Daoy (cell line): ENCODE measurements at regions not wholly inside any gene's neighbourhood (a gene's known extent, or its start where the extent isn't known, plus 50 kb on each side); places are given as distances from the start of the nearest gene placed in this dataset.

Source experiments
- DNase-seq: peaks from one replicate; pipeline ENCODE4 v3.0.0-alpha.2; 2015; ENCODE audit warnings: low read depth

DNA sequence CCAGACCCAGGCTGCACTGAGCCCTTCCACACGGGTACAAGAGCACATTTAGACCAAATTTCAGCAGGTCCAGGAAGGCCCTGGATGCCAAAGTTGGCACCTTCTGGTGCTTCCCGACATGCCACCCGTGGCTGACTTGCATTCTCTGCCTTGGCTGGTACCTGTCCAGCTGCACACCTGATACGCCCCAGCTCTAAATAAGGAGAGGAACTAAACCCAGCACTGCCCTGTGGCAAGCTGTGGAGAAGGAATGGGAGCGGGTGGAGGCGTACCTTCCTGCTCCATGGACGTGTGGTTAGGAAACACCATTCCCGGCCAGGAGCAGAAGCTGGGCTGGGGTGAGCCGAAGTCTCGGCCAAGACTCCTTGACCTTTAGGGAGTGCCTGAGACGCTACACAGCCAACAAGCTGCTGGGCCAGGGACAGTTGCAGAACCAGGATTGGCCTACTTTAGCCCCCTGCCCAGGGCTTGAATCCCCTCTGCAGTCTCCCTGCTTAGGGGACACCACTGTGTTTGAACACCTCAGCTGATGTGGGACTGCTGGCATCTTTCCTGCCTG lies 86.5 kb upstream of the TAF1B start:
- DNase-seq, result no peak

DNA sequence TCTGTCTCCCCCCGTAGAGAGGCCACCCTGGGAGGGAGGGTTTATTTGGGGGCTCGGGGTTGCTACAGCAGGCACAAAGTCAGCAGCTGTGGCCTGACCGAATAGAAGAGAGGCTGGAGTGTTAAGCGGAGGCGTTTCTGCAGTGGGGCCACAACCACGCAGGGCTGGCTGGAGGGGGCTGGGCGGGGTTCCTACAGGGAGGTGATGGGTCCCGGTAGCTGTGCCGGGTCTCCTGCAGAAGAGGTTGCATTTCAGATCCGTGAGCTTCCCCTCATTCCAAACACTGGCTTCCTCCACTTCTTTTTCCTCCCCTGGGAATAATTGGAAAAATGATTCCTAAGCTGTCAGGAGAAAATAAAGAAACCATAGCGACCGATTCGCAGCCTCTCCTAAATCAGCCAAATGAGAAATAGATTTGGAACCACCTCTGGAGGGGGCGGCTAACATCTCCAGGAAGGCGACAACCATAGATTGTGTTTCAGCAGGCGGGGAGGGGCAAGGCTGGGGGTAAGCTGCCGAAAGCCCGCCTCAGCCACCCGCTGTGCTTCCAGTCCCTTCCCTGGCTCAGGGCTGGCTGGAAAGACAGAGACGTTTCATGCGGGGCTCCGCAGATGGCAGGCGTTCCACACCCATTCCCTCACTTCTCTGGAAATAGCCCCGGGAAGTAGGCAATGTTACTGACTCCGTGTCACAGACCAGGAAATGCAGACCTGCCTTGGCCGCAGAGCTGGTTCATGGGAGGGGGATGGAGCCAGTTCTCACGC lies 85.6 kb upstream of the TAF1B start:
- DNase-seq, result peak; percentile 45

DNA sequence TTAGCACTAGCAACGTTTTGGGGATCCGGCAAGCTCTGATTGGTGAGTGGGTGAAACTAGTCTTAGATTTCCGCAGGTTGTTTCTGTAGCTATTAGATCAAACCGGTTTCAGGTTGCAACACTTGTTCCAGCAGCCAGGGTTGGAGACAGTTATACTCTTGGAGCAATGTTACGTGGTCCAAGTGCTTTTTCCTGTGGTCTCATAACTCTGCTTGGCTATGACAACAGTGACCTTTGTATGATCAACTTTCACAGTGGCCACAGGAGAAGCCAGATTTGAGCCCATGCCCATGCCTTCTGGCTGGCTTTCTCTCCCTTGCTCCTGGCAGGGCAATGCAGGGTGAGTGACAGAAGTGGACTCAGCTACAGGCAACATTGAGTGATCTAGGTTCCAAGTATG lies 84.5 kb upstream of the TAF1B start:
- DNase-seq, result no peak

DNA sequence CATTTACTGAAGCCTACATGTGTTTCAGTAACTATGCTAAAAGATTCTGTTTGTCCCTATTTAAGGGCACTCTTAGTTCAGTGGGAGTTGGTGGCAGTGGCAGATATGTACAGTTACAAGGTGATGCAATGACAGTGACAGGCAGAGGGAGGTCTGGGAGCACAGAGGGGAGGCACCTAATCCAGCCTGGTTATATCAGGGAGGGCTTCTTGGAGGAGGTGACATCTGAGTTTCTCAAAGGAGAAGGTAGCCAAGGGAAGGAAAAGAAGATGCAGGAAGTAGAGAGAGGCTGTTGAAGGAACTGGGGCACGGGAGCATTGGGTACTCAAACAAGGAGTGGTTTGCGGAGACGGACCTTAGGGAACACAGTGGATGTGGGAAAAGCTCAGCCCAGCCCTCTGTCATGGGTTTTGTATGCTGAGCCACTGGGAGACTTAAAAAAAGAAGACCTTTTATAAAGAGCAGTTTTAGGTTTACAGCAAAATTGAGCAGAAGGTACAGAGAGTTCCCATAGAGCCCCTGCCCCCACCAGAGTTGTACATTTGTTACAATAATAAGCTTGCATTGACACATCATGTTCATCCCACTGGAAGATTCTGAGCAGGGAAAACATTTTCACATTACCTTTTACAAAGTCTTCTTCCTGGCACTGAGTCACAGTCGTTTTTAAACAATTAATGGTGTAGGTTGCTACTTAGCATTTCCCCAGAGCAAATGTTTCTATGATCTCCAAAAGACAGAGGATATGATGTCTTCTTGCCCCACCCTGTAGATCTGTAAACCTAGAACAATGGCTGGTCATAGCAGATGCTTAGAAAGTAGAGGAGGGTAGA lies 83.0 kb upstream of the TAF1B start:
- DNase-seq, result no peak

GRCh38 chr2:9760902-9761228 lies 82.4 kb upstream of the TAF1B start:
- no peak for DNase-seq

DNA sequence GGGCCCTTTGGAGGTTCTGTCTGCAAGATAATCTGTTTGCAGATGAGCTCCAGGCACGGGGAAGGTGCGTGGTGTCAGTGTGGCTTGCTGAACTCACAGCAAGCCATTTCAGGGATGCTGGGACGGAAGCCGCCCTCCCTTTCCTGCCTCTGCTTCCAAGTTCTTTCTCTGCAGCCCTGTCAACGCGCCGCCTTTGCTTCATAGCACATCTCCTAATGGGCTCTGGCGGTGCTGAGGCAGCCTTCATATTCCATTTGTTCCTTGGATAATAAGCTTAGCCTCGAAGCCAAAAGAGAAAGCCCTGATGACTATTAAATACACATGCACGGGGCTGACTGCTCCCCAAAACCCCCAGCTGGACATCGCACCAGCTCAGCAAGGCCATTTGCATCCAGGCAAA lies 81.7 kb upstream of the TAF1B start:
- no peak for DNase-seq

DNA sequence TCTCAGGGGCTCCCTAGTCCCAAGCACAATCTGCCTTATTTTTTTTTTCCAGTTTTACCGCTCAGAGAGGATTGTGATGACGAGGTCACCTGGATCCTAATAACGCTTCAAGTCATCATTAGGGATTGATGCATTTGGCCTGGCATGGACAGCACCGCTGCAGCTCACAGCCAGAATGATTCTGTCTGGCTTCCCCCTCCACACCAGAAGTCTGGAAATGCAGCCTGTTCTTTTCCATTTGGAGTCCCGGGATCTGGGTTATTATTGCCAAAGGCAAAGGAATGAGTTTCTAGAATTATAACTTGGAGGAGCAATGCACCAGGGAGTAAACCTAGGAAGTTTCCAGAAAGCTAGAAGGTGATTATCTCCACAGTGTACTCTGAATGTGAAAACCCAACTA lies 81.1 kb upstream of the TAF1B start:
- DNase-seq, result no peak

GRCh38 chr2:9762941-9763340 lies 80.3 kb upstream of the TAF1B start:
- no peak for DNase-seq

DNA sequence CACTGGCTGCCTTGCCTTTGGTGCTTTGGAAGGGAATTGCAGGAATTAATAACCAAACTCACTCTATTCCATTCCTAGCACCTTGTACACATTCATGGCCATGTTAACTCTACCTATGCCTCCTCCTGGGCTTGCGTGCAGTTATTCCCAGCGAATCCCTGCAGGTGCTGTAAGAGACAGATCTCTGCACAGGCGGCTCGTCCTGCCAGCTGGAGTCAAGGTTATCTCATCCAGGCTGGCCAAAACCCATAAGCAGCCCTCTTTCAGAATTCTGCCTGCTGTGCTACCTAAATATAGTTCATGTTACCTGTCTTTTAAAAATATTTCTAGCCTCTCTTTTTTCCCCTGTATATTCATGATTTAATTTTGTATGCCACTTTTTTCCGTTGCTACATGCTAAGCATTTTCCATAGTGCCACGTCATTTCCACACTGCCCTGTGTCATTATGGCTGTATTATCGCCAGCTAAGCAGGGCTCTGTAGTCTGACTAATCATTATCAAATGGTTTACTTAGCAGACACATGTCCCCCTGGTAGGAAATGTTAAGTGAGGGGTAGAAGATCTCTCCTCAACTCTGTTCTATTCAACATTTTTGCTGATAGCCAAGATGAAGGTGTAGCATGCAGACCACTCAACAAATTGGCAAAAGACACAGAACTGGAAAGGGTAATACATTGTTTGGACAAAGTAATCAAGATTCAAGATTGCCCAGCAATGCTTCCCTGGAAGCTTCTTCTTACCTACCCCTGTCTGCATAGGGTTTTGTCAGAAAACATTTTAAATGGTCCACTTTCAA lies 79.7 kb upstream of the TAF1B start:
- DNase-seq, result peak; percentile 60

DNA sequence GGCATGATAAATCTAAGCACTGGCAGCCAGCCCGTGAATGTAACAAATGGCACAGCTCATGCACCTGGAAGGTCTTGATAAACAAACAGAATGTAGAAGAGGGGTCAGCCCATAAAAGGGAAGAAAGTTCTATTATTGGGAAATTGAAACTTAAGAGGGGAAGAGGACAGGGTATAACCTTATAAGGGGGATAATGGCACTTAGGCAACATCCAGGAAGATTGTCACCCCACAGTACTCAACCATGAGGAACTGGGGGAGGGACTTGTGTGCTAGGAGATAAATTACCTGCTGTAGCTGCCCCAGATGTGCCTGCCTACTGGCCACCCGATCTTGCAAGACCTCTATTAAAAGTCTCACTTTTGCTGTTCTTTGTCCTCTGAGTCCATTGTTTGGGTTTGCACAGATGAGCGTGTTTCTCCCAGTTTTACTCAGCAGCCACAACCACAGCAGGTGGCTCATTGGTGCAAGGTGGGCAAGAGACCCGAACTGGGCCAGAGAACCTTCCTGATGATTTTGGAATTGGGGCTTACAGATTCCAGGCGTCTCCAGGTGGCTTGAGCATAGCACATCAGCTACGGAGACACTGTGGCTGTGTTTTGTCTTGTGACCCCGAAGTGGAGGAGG lies 79.0 kb upstream of the TAF1B start:
- no peak for DNase-seq

DNA sequence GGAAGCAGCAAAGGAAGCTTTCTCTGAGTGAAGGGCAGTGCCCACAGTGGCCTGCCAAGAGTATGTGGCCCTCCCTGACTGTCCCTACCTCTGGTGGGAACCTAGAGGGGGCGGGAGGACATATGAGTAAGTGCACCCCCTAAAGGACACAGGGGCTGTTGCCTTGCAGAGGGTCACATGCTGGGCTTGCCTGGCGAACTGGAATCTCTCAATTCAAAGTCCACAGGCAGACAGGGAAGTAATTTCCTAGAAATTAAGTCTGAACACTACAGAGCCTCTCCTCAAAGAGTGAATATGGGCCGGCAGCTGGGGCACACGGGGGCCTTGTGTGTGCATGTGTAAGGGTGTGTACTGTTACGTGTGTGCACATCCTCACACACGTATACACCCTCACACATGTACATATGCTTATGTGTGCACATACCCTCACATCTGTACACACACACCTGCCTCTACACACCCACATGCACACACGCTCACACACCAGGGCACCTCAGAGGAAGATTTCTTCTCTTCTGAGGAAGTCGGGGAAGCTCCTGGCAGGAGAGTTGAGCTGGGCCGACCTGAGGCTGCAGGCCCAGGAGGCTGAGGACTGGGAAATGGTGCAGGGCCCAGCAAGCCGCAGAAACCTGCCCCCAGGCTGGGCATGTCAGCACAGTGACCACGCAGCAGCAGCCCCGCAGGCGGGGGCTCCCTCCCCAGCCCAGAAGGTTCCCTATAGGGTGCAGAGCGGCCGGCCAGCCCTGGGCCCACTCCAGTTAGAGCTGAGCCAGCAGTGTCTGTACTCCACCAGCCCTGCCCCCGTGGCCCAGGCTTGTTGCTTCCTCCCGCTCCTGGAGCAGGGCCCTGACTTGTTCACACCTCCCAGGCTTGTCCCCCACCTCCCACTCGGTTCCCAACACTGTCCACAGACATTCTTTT lies 77.4 kb upstream of the TAF1B start:
- no peak for DNase-seq

GRCh38 chr2:9767656-9768281 lies 75.5 kb upstream of the TAF1B start:
- DNase-seq, result no peak

GRCh38 chr2:9768388-9768787 lies 74.9 kb upstream of the TAF1B start:
- DNase-seq, result peak; percentile 50

- DNase-seq, result peak; percentile 65
Observed at GRCh38 chr2:9769171-9770005, 73.9 kb upstream of the TAF1B start.

DNA sequence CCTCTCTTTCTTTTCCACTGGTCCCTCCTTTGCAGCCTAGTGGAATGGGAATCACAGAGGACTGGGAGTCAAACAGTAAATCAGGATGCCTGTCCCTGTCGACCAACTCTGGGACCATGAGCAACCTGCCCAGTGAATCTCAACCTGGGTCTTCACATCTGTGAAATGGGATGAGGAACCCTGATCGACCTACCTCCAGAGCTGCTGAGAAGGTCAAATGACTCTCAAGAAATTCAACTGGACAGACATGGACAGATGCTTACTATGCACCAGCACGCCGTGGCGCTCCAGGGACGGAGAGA lies 73.3 kb upstream of the TAF1B start:
- DNase-seq, result no peak

DNA sequence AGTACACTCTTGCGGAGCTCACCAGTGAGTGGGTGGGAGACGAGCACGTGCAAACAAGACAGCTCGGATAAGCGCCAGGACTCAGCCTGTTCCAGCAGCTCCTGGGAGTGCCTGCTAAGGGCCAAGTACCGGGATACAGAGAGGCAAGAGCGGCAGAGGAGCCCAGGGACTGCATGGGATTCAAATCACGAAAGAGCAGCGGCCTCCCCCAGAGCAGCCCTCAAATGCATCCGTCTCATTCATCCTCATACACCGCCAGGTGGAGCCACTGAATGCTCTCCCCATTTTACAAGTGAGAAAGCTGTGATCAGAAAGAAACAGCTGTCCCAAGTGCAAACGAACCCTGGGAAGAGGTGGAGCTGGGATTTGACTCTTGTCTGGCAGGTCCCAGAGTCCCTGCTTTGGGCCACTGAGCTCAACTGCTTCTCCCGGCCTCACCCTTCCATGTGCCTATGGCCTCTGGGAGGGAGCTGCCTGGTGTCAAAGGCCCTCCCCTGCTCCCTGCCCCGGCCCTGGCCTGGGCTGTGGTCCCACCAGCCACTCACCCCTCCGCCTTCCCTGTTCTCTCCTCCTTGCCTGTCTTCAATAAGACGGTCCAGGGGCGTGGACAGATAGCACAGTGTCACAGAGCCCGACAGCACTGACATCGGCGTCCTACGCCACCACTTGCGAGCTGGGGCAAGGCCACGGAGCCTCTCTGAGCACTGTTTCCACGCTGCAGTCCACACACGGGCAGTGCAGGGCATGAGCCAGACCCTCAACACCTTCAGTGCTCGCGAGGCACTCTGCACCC lies 72.8 kb upstream of the TAF1B start:
- DNase-seq, result peak; percentile 82

DNA sequence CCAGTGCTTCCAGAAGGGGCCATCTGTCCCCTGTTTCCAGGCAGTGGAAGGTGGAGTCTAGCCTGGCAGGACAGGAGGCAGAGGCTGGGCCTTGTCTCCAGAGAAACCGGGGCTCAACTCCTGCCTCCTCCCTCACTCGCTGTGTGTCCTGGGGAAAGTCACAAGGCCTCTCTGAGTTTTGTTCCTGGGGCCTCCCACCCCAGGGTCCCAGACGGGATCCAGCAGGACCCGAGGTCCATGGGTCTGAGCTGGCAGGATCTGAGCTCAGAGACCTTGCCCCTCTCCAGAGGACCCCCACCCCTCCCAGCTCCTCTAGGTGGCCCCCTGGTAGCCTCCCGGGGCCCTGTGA lies 72.2 kb upstream of the TAF1B start:
- DNase-seq, result no peak

DNA sequence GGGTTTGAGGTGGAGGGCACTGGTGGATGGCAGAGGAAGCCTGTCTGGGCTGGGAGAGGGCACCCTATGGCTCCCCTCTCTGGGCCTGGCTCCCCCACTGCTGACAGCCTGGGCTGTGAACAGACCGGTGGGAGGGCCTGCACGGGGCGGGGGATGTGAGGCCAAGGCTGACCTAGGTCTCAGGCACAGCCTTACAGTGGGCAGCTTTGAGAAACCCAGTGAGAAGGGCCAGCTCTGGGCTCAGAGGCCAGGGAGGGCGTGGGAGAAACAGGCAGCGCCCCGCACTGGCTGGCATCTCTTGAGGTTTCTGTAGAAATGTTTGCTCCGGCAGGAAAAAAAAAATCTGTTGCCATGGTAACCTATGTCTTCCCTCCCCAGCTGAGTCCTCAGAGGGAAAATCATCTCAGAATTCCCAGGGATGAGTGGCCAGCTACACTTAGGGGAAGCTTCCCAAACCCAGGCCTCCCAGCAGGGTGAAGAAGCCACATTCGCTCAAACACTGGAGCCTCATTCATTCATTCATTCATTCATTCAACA lies 71.7 kb upstream of the TAF1B start:
- peak; percentile 78 for DNase-seq
